Small intestine (tissue), 7 donors: ENCODE measurements at regions not wholly inside any gene's neighbourhood (a gene's known extent, or its start where the extent isn't known, plus 50 kb on each side); places are given as distances from the start of the nearest gene placed in this dataset.

Source experiments
- DNase-seq, 2 donors: peaks; one replicate each; pipeline versions ENCODE4 v3.0.0 to v3.0.0-alpha.2; 2013
- FAIRE-seq: peaks from 2 replicates; lab custom pipeline; 2012; peaks lifted over from hg19 to GRCh38; lab: Jason Lieb, UNC
- H3K27ac ChIP-seq, 3 donors: one replicate each; pipeline ENCODE4 v1.5.1; 2013; ENCODE audit warnings: low read length in 2 of 3, mild to moderate bottlenecking in 2 of 3, control low read depth in 1 of 3, inconsistent platforms in 1 of 3, low read depth in 1 of 3, moderate library complexity in 1 of 3
- H3K27me3 ChIP-seq, 3 donors: one replicate each; pipeline ENCODE4 v1.6.1; 2013; ENCODE audit warnings: low read length in 3 of 3, inconsistent platforms in 1 of 3; ENCODE audit not compliant: control insufficient read depth in 3 of 3, insufficient read depth in 3 of 3
- H3K36me3 ChIP-seq, 3 donors: one replicate each; pipeline ENCODE4 v1.6.1; 2013; ENCODE audit warnings: low read length in 3 of 3, inconsistent platforms in 1 of 3, low read depth in 1 of 3, mild to moderate bottlenecking in 1 of 3, moderate library complexity in 1 of 3; ENCODE audit not compliant: control insufficient read depth in 3 of 3, insufficient read depth in 2 of 3
- H3K4me1 ChIP-seq, 3 donors: one replicate each; pipeline ENCODE4 v1.6.1; 2013; ENCODE audit warnings: low read length in 2 of 3, inconsistent platforms in 1 of 3, low read depth in 1 of 3, mild to moderate bottlenecking in 1 of 3, moderate library complexity in 1 of 3; ENCODE audit not compliant: control insufficient read depth in 3 of 3, insufficient read depth in 2 of 3
- H3K4me3 ChIP-seq, 3 donors: one replicate each; pipeline ENCODE4 v1.5.1; 2013; ENCODE audit warnings: low read length in 3 of 3, control low read depth in 1 of 3, inconsistent platforms in 1 of 3, low read depth in 1 of 3, mild to moderate bottlenecking in 1 of 3, moderate library complexity in 1 of 3
- H3K9me3 ChIP-seq, 2 donors: one replicate each; pipeline ENCODE4 v1.6.1; 2013; ENCODE audit warnings: low read depth in 1 of 2, low read length in 1 of 2; ENCODE audit not compliant: control insufficient read depth in 2 of 2, insufficient read depth in 1 of 2
- WGBS, 3 donors: extraction: QIAGEN DNeasy Blood & Tissue Kit; methylation state at CpG; one replicate each; pipeline ENCODE4 v1.1.7; 2013; 5-methylcytosine and 5-hydroxymethylcytosine counted together
- donor health status: healthy with polysubstance abuse.
- donor health status: control.
- donor health status: control.
- donor health status: Bipolar disorder and iron deficiency.
- donor health status: healthy.

- H3K4me1 ChIP-seq = no peaks in the 10 kb centered on the region
- H3K27me3 ChIP-seq = no peaks in the 10 kb centered on the region
- H3K36me3 ChIP-seq = no peaks in the 10 kb centered on the region
- H3K27ac ChIP-seq = no peak overlapping the region
- H3K9me3 ChIP-seq = peaks cover 0 to 19% of the 10 kb centered on the region in 2 donors
- no peak for FAIRE-seq
- H3K4me3 ChIP-seq = no peak overlapping the region
- WGBS, 3 donors = 52 to 73% (median 60%) methylated on average over 5 of the region's 5 CpGs
- DNase-seq = no peak
Observed at GRCh38 chr1:56202796-56203492, 376.4 kb downstream of the PLPP3 start.

GRCh38 chr1:56202186-56202585 is 377.2 kb downstream of the PLPP3 start:
- Histone ChIP-seq H3K27ac (no peak overlapping the region), H3K4me3 (no peak overlapping the region), H3K4me1 (no peaks in the 10 kb centered on the region), H3K27me3 (no peaks in the 10 kb centered on the region), H3K9me3 (peaks cover 0 to 13% of the 10 kb centered on the region in 2 donors), H3K36me3 (no peaks in the 10 kb centered on the region)
- no peak for DNase-seq
- 81 to 98% (median 97%) methylated on average over 2 of the region's 2 CpGs for WGBS, 3 donors
- FAIRE-seq = no peak

- WGBS, 3 donors = 59 to 75% (median 62%) methylated on average over 2 of the region's 2 CpGs
- FAIRE-seq (no peak), DNase-seq (no peak)
- no peak overlapping the region for H3K4me3 ChIP-seq
- H3K27ac ChIP-seq = no peak overlapping the region
- H3K4me1 ChIP-seq = no peaks in the 10 kb centered on the region
- H3K9me3 ChIP-seq = peaks cover 0 to 4% of the 10 kb centered on the region in 2 donors
- H3K36me3 ChIP-seq = no peaks in the 10 kb centered on the region
- no peaks in the 10 kb centered on the region for H3K27me3 ChIP-seq
Observed at GRCh38 chr1:56200896-56201295, 378.5 kb downstream of the PLPP3 start.

GRCh38 chr1:56200442-56200841 is 378.9 kb downstream of the PLPP3 start:
- WGBS, 3 donors = 65 to 74% (median 69%) methylated on average over 4 of the region's 4 CpGs
- H3K27me3 ChIP-seq = no peaks in the 10 kb centered on the region
- H3K4me1 ChIP-seq = no peaks in the 10 kb centered on the region
- FAIRE-seq (no peak), DNase-seq (no peak)
- H3K9me3 ChIP-seq = no peaks in the 10 kb centered on the region
- no peak overlapping the region for H3K27ac ChIP-seq
- no peak overlapping the region for H3K4me3 ChIP-seq
- no peaks in the 10 kb centered on the region for H3K36me3 ChIP-seq

GRCh38 chr1:56199956-56200355 is 379.4 kb downstream of the PLPP3 start:
- DNase-seq = no peak
- 0 to 77% (median 29%) methylated on average over 1 of the region's 1 CpG for WGBS, 3 donors
- no peak for FAIRE-seq
- Histone ChIP-seq H3K4me1 (no peaks in the 10 kb centered on the region), H3K9me3 (no peaks in the 10 kb centered on the region), H3K4me3 (no peak overlapping the region), H3K27me3 (no peaks in the 10 kb centered on the region), H3K36me3 (no peaks in the 10 kb centered on the region), H3K27ac (no peak overlapping the region)

GRCh38 chr1:56199061-56199460 is 380.3 kb downstream of the PLPP3 start:
- Histone ChIP-seq H3K27ac (no peak overlapping the region), H3K36me3 (no peaks in the 10 kb centered on the region), H3K4me3 (no peak overlapping the region), H3K27me3 (no peaks in the 10 kb centered on the region), H3K4me1 (no peaks in the 10 kb centered on the region), H3K9me3 (no peaks in the 10 kb centered on the region)
- DNase-seq = no peak
- no peak for FAIRE-seq
- 66 to 85% (median 74%) methylated on average over 2 of the region's 2 CpGs for WGBS, 3 donors

- Histone ChIP-seq H3K4me1 (no peaks in the 10 kb centered on the region), H3K27me3 (no peaks in the 10 kb centered on the region), H3K36me3 (no peaks in the 10 kb centered on the region), H3K4me3 (no peak overlapping the region), H3K9me3 (no peaks in the 10 kb centered on the region), H3K27ac (no peak overlapping the region)
- FAIRE-seq = no peak
- 97 to 99% (median 99%) methylated on average over 2 of the region's 2 CpGs for WGBS, 3 donors
- no peak for DNase-seq
Observed at GRCh38 chr1:56197946-56198345, 381.4 kb downstream of the PLPP3 start.

- Histone ChIP-seq H3K9me3 (no peaks in the 10 kb centered on the region), H3K27me3 (no peaks in the 10 kb centered on the region), H3K27ac (no peak overlapping the region), H3K4me3 (no peak overlapping the region), H3K36me3 (no peaks in the 10 kb centered on the region), H3K4me1 (no peaks in the 10 kb centered on the region)
- FAIRE-seq = no peak
- WGBS, 3 donors = 79 to 94% (median 79%) methylated on average over 2 of the region's 2 CpGs
- no peak for DNase-seq
Observed at GRCh38 chr1:56196839-56197238, 382.5 kb downstream of the PLPP3 start.
